HG02642 (cell line): ENCODE measurements at regions not wholly inside any gene's neighbourhood (a gene's known extent, or its start where the extent isn't known, plus 50 kb on each side); places are given as distances from the start of the nearest gene placed in this dataset.
A peak's percentile ranks its signal among the peaks of the same experiment; 100 is the strongest.

Experiments used
- ATAC-seq: cut with Tn5 transposase; IDR thresholded peaks from one replicate; pipeline ENCODE4 v1.9.1; 2021; ENCODE audit warnings: mild to moderate bottlenecking; ENCODE audit not compliant: unreplicated experiment, poor library complexity

DNA sequence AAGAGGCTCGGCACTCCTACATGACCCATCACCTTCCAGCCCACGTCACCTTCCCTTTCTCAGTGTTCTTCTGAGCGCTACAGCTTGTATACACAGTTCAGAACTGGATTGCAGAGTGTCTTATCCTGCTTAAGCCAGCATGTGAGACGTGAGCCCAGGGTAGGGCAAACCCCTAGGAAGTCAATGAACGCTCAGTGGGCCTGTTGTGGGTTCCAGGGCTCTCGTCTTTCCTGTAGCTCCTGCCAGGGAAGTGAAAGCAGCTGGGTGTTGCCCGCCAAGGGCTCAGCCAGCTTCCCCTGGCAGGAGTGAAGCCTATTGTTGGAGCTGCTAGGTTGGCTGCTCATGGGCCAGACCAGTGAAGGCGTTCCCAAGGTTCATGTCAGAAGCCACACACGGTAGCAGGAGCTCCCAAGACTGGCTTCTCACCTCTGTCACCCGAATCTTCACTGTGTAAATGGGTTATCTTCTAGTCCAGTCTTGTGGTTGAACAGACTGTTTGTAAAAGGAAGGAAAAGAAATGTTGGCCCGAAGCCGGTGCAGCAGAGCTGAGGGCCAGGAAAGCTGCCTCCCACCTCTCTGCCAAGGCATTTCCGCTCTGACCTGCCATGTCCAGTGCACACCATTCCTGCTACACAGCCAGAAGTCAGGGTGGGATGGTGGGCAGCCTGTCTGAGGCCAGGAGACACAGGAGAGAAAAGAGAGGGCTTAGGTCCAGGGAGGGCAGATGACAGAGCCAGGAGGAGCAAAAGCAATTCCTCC, 69.6 kb upstream of the RMDN2 start:
- ATAC-seq, result no peak

DNA sequence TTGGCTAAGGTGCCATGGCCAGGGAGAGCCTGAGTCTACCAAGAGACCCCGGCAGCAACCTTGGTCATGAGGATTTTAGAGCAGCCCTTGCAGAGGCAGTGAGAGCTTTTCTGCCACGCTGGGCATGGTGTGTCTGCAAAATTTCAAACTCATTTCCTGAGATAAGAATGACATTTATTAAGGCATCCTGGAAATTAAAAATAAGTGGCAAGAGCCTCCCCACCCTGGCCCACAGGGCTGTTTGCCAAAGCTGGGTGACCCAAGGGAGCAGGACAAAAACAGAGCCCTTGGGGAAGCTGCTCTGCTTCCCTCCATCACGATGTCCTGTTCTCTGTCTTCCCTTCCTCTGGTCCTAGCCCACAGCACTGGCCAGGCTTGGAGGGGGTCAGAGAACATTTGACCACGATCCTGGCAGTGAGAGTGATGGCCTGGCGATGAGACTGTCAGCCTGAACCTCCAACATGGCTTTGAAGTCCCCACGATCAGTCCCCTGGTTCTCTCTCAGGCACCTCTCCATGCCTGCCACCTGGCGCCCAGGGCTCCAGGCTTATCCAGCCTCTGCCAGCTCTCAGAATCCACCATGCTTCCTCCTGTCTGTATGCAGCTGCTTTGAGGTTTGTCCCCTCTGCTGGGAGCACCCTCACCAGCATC, 68.9 kb upstream of the RMDN2 start:
- no peak for ATAC-seq

DNA sequence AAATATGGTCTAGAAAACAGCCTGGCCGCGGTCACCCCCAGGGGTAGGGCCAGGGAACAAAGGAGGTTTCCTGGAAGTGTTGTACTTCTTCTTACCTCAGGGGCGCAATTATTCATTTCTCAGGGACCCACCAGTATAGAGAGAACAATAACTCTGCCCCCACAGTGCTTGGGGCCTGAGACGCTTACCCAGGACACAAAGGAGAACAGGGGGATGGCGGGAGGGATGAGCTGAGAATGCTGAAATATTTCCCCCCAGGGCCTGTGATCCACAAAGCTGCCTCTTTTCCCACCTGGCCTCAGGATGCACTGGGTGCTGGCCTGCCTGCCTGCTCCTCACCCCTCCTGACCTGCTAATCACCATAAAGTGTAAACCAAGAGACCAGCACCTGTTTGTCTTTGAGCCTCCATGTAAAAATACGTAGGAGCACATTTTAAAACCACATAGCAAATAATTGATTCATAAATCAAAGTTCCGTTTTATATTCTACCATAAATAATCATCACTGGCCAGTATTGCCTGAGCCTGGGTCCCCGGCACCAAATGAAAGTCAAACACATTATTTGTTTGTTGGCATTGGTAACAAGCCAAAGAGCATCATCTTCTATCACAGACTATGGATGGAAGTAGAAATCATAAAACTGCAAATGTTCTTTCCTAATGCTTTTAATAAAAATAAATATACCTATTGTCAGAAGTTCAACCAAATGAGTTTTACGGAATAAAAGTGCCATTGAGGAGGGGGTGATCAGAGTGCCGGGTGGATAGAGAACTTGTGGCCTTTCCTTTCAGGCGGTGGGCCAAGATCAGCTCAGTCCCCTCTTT, 67.3 kb upstream of the RMDN2 start:
- no peak for ATAC-seq

DNA sequence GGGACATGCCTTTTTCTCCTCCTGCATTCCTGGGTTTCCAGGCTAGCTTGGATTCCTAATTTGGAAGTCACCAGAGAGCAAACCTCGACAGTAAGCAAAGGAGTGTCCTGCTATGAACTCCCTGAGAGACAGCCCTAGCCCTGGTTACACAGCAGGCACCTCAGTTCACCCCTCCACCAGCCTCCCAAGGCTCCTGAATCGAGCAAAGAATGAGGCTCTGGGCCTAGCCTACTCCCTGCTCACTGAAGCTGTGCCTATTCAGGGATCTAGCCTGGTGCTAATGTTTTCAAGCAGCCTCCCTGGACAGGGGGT, 66.7 kb upstream of the RMDN2 start:
- ATAC-seq, result no peak

DNA sequence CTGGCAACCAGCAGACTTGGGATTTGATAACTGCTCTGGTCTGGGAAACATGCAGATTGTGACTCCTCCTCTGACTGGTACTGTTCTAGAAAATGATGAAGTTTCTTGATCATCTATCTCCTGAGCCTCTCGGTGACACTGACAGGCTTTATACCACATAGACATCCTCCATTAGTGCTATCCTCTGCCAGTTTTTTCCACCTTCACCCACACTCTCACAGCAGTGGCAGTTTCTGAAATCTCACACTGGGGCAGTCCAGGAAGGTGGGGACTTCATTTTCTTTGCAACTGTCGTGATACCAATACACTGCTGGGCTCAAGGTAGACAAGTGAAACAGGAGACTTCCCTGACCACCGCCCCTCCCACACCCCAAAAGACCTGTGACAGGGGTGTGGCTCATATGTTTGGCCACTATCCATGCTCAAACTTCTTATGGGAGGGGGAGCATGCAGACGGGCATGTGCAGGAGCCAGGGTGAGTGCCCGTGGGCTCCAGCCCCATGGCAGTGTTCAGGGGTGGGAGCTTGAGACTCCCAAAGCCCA, 66.3 kb upstream of the RMDN2 start:
- ATAC-seq, result no peak

DNA sequence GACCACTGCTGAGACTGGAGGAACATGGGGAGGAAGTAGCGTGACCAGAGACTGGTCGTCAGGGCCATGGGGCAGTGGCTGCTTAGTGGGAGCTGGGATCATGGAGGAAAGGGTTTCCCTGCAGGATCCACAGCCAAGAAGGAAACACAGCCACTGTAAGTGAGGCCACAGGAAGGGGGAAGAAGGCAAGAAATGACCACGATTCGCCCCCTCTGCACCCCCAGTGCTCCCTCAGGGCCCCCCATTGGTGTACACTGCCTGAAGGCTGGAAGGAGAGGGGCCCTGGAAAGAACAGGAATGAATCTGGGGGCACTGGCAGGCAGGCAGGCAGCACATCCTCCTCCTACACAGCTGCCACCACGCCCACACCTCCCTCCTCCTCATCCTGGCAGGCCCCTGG, 62.5 kb upstream of the RMDN2 start:
- ATAC-seq, result no peak

DNA sequence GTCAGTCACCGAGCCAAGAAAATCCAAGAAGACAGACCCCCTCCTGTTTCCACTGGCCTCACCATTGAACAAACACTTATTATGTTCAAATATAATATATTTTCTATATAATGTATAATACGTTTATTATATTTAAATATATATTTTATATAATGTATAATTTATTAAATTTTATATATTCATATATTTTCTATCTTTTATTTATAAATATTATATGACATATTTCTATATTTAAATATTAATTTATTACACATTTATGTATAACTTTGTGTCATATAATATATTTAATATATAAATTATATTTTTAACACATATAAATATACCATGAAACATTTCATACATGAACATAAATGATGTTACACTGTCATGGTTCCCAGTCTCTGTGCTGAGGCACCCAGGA, 60.9 kb upstream of the RMDN2 start:
- no peak for ATAC-seq

DNA sequence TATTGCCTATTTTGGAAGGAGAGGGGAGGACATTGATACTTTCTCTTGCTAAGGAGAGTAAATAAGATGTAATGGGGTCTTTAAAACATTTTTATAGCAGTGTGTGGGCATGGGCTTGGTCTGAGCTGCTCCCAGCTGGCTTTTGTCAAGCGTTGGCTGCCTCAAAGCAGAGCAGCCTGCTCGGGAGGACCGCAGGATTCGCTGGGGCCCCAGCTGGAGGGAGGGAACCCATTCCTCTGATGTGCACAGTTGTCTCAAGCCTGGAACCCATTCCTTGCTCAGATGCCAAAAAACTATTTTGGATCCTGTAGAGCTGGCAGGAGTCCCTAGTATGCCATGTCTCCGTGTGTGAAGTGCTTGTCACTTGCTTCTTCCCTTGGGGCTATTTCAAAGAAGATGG, 59.4 kb upstream of the RMDN2 start:
- no peak for ATAC-seq

DNA sequence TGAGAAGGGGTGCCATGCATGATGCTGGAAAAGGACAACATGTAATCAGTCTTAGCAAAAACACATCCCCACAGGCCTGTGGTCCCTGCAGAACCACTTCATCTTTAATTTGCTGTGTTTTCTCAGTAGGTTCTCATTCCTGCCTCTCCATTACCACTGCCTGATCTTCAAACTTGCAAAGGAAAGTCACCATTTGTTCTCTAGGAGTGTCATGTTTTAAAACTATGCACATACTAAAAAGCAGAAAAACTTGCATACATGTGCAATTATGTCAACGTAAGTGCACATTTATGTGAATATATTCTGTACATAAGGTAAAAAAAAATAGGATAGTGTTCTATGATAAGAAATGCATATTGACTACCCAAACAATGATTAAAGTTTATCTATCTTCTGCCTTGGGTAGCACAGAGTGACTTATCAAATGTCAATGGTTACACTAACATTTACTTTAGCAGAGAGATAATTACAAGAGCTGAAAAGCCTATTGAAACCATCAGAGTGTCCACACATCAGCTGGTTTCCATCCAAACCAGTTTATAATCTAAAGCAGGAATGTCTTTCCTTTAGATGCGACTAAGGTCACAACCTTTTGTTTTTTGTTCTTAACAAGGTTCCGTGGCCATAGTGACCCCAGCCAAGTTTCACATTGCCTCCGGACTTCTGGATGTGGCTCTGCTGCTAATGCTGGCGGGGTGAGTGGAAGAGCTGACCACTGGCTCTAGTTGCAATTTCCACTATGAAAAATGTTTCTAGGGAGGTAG, 58.7 kb upstream of the RMDN2 start:
- no peak for ATAC-seq

DNA sequence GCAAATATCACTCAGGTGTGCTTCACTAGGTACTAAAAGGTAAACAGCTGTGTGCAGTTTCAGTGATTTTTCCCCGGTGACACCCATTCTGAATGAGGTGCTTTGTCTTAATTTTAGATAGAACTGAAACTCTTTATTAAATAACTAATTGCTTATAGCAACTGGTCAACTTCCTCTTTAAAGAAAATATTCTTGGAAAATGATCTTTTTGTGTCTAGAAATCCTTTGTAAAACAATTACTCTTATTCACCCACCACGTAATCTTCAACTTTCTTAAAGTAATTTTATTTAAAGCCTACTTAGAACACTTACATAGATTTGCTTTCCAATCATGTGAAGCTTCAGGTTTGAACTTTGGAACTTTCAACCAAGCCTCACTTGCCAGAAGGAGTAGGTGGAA, 57.9 kb upstream of the RMDN2 start:
- no peak for ATAC-seq

DNA sequence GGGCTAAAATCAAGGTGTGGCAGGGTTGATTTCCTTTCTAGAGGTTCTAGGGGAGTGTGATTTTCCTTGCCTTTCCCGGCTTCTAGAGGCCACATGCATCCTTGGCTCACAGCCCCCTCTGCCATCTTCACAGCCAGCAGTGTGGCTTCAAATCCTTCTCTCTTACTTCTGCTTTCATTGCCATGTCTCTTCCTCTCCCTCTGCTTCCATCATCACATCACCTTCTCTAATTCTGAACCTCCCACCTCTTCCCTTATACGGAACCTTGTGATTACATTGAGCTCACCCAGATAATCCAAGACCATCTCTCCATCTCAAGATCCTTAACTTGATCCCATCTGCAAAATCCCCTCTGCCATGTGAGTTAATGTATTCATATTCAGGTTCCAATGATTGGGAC, 56.2 kb upstream of the RMDN2 start:
- no peak for ATAC-seq

DNA sequence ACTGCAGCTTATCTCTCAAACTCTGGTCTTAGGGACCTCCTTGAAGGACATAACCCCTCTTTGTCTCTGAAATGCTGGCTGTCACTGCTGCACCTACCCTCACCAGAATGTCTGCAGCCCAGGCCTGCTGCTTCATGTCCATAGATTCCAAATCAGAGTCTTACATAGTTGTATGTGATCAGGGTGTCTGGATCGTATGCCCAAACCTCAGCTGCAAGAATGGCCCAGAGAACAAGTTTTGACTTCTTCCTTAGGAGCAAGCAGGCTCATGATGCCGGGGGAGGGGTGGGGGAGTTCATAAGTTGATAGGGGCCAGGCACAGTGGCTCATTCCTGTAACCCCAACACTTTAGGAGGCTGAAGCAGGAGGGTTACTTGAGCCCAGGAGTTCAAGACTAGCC, 55.8 kb upstream of the RMDN2 start:
- no peak for ATAC-seq

DNA sequence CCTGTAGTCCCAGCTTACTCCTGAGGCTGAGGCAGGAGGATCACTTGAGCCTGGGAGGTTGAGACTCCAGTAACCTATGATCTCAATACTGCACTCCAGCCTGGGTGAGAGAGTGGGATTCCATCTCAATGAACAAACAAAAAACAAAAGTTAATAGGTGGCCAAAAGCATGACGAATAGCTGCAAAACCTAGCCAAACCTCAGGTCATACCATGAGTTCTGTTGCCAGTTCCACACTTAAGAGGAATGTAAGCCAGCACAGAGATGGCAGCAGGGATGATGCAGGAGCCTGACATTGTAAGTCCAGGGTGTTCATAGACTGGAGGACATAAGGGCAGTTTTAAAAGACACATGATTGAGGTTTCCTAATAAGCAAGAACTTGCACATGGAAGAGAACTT, 55.3 kb upstream of the RMDN2 start:
- ATAC-seq, result no peak

DNA sequence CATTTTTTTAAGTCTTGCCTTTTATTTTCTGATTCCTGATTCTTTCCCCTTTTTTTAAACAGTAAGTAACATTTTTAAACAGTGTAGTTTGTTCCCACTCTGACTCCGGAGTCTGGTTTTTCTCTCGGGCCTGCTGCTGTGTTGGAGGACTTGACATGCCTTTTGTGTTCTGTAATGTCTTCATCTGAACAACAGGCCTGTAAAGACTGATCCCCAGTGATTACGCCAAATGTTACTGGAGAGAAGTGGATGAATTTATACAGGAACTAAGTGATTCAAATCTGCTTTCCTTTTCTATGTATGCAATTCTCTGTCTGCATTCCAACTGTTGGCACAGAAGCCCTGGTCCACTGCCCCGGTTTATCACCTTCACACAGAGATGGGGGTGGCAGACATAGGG, 54.3 kb upstream of the RMDN2 start:
- ATAC-seq, result no peak

DNA sequence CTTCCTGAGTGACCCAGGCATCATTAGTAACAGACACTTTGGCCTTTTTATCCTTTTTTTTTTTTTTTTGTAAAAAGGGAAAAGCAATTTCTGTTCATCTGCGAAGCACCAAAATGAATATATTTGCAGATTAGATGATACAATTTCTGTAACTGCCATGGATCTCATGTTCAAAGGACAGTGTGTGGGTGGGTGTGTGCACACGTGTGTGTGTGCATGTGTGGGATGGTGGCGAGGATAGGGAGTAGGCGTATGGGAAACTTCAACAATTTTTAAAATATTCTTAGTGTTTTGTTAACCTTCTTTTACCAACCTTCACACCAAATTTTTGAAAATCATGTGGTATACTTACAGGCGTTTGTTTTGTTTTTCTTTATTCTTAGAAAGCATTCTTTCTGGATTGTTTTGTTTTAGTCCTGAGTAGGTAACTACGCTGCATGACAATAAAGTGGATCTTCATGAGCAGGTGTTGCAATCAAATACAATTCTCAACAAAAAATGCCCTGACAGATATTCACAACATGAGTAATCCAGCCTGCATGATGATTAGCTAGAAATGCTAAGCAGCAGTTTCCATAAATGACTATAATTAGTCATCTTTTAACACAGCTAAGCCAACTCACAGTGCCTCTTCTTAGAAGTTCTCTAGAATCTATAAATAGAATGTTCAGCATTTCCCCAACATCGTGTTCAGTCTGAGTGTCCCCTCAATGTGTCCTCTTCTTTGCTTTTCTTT, 53.5 kb upstream of the RMDN2 start:
- ATAC-seq, result peak; percentile 60

DNA sequence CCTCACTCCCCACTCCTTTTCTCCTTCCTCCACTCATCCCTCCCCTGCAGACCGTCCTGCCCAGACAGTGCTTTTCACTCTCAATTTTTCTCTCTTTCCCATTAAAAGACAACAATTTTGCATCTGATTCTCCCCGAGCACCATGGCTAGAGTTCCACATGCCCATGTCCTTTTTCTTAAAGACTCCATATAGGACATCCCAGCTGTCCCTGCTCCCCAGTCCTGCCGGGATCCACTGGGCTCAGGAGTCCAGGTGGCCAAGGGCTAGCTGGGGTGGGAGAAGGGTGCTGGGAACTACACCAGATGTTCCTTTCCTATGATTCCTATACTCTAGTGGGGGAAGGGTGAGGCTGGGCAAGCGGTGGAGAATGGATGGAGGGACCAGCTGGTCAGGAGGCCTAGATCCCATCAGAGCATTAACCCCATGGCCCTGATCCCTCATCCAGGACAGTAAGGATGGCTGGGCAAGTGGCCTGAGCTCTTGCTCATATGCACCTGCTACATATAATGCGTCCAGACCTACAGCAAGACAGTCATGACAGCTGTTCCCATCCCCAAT, 52.8 kb upstream of the RMDN2 start:
- no peak for ATAC-seq

DNA sequence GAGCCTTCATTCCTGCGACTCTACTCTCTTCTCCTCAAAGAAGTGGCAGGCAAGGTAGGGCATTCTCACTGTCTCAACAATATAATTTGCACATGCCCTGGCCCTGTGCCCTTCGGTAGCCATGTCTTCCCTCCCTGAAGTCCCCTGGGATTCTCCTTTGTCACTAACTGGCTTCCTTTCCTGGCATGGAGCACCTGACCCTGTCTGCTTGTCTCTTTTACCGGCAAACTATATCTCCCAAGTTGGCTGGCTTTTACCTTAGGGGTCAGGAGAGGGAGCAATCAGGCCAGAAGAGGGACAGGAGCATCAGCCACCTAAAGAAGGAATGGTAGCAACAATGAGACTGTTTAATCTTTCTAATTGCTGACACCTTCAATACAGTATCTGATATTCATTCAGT, 51.9 kb upstream of the RMDN2 start:
- ATAC-seq, result no peak

DNA sequence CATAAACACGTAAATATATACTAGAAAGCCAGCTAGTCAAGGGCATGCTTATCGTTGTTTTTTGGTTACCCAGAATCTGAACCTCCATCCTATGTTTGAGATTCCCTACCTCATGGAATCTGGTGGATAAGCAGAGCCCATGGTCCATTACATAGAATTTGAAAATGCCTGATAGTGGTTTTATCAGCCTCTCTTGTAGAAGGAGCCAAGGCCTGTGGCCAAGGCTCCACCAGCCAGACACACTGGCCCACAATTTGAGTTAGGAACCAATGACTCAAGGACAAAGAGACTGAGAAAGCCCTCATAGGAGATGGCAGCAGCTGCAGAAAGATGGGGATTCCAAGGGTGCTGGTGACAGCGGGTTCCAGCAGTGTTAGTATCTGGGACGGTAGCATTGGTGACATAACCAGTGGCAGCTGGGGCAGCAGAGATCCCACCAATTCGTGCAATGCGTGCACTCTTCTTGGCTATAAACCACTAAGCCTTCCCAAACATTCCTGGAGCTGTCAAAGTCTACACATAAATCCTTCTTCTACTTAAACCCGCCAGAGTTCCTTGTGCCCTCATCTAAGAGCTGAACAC, 51.2 kb upstream of the RMDN2 start:
- ATAC-seq, result no peak

DNA sequence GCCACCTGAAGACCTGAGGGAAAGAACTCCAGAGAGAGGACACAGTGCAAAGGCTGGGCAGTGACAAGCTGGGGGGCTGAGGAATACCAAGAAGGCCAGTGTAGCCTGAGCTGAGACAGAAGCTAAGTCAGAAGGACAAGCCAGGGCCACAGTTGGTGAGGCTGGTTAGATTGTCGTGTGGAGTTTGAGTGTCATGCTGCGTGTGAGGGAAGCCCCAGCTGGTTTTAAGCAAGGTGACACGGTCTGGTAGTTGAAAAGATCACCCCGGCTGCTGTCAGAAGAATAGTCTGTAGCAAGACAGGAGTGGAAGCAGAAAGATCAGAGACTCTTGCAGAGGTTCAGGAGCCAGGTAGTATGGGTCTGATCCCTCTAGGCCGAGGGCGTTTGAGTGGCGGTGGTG, 50.6 kb upstream of the RMDN2 start:
- peak; percentile 51 for ATAC-seq
